ENCODE measurements at regions not wholly inside any gene's neighbourhood (a gene's known extent, or its start where the extent isn't known, plus 50 kb on each side); places are given as distances from the start of the nearest gene placed in this dataset.

DNA sequence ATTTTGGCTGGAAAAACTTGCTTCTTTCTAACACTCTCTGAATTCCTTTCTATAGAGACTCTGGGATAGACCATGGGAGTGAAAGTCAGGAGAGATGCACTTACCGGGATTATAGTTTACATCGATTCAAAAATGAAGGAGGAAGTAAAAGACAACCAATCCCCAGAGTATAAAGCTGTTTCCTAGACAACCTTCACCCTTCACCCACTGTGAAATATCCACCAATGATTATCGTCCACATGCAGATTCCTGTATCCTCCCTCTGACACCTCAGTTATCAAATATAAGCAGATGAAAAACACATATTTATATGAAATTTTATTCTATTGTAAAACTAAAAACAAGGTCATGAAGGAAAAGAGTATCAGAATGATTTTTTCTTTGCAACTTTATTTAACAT is 258.8 kb upstream of the GK2 start:
- TF ChIP-seq ZNF423 (CRISPR knock-in tag; IDR thresholded peaks at IDR 0.05) (no peak), TP53 (CRISPR knock-in tag; IDR thresholded peaks at IDR 0.05) (no peak), NR2C2 (CRISPR knock-in tag; IDR thresholded peaks at IDR 0.05) (no peak), RELA (CRISPR knock-in tag; IDR thresholded peaks at IDR 0.05; ENCODE audit: borderline replicate concordance) (no peak), KAT7 (CRISPR knock-in tag; IDR thresholded peaks at IDR 0.05; ENCODE audit: borderline replicate concordance) (no peak), JUN (CRISPR knock-in tag; IDR thresholded peaks at IDR 0.05) (no peak)
- TF ChIP-seq, protein P1, sequence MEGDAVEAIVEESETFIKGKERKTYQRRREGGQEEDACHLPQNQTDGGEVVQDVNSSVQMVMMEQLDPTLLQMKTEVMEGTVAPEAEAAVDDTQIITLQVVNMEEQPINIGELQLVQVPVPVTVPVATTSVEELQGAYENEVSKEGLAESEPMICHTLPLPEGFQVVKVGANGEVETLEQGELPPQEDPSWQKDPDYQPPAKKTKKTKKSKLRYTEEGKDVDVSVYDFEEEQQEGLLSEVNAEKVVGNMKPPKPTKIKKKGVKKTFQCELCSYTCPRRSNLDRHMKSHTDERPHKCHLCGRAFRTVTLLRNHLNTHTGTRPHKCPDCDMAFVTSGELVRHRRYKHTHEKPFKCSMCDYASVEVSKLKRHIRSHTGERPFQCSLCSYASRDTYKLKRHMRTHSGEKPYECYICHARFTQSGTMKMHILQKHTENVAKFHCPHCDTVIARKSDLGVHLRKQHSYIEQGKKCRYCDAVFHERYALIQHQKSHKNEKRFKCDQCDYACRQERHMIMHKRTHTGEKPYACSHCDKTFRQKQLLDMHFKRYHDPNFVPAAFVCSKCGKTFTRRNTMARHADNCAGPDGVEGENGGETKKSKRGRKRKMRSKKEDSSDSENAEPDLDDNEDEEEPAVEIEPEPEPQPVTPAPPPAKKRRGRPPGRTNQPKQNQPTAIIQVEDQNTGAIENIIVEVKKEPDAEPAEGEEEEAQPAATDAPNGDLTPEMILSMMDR (IDR thresholded peaks at IDR 0.05), result no peak
- TF ChIP-seq, protein P2, sequence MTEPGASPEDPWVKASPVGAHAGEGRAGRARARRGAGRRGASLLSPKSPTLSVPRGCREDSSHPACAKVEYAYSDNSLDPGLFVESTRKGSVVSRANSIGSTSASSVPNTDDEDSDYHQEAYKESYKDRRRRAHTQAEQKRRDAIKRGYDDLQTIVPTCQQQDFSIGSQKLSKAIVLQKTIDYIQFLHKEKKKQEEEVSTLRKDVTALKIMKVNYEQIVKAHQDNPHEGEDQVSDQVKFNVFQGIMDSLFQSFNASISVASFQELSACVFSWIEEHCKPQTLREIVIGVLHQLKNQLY (CRISPR knock-in tag; IDR thresholded peaks at IDR 0.05), result no peak
- TF ChIP-seq, protein P3, sequence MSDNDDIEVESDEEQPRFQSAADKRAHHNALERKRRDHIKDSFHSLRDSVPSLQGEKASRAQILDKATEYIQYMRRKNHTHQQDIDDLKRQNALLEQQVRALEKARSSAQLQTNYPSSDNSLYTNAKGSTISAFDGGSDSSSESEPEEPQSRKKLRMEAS (CRISPR knock-in tag; IDR thresholded peaks at IDR 0.05), result no peak
- TF ChIP-seq, protein P4, sequence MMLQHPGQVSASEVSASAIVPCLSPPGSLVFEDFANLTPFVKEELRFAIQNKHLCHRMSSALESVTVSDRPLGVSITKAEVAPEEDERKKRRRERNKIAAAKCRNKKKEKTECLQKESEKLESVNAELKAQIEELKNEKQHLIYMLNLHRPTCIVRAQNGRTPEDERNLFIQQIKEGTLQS (CRISPR knock-in tag; conservative IDR thresholded peaks at IDR 0.05), result no peak
- TF ChIP-seq, protein P5, sequence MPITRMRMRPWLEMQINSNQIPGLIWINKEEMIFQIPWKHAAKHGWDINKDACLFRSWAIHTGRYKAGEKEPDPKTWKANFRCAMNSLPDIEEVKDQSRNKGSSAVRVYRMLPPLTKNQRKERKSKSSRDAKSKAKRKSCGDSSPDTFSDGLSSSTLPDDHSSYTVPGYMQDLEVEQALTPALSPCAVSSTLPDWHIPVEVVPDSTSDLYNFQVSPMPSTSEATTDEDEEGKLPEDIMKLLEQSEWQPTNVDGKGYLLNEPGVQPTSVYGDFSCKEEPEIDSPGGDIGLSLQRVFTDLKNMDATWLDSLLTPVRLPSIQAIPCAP (CRISPR knock-in tag; IDR thresholded peaks at IDR 0.05), result no peak
